A549 (cell line): ENCODE measurements at regions not wholly inside any gene's neighbourhood (a gene's known extent, or its start where the extent isn't known, plus 50 kb on each side); places are given as distances from the start of the nearest gene placed in this dataset.

Experiments
- ATAC-seq, 2 experiments: fragments of 200-7000 bp in 1 of 2; fragments of >200 bp in 1 of 2; cut with Nextera tagmentation in 1 of 2; cut with Tn5 transposase in 1 of 2; 3 replicates each; pipeline versions ENCODE4 v1.8.0 to v1.9.1; 2018 to 2020; ENCODE audit warnings: mild to moderate bottlenecking in 1 of 2, moderate library complexity in 1 of 2
- CTCF ChIA-PET: fragments of 300-600 bp; sonication (Branson Sonifier 250); formaldehyde crosslinking; extraction: SDS; loops from one replicate; lab custom pipeline; 2021; ENCODE audit warnings: antibody characterized with exemption, inconsistent platforms; lab: Yijun Ruan, JAX
- POLR2A ChIA-PET: fragments of 350-600 bp; formaldehyde crosslinking; extraction: SDS; loops from one replicate; lab custom pipeline; 2021; ENCODE audit warnings: antibody characterized with exemption, inconsistent platforms; lab: Yijun Ruan, JAX
- DNase-seq, 2 experiments: peaks; one replicate each; pipeline versions ENCODE4 v3.0.0 to v3.0.0-alpha.2; 2011 to 2016; ENCODE audit warnings: low read depth in 1 of 2, low spot score in 1 of 2
- FAIRE-seq: peaks from 2 replicates; lab custom pipeline; 2011; peaks lifted over from hg19 to GRCh38; lab: Jason Lieb, UNC
- H3K27ac ChIP-seq, 2 experiments: fragments of >200 bp; sonication (Bioruptor Twin); formaldehyde crosslinking; 3 replicates each; pipeline ENCODE4 v1.5.1; 2016 to 2017
- H3K4me1 ChIP-seq: fragments of >200 bp; sonication (Bioruptor Twin); formaldehyde crosslinking; 3 replicates; pipeline ENCODE4 v1.6.1; 2016
- H3K4me2 ChIP-seq: fragments of >200 bp; sonication (Bioruptor Twin); formaldehyde crosslinking; 3 replicates; pipeline ENCODE4 v1.6.1; 2016
- H3K4me3 ChIP-seq: fragments of >200 bp; sonication (Bioruptor Twin); formaldehyde crosslinking; 3 replicates; pipeline ENCODE4 v1.5.1; 2016
- H3K9me3 ChIP-seq: fragments of >200 bp; sonication (Bioruptor Twin); formaldehyde crosslinking; 3 replicates; pipeline ENCODE4 v1.6.1; 2016
- BHLHE40 ChIP-seq: IDR thresholded peaks from 2 replicates; pipeline ENCODE4 v1.6.1; 2012; ENCODE audit warnings: low read depth, low read length, inconsistent platforms
- CBX8 ChIP-seq: fragments of 200-600 bp; sonication (generic); IDR thresholded peaks from 2 replicates; pipeline ENCODE4 v1.6.1; 2016
- CHD2 ChIP-seq: fragments of 150-350 bp; IDR thresholded peaks from 2 replicates; pipeline ENCODE4 v1.6.1; 2014; ENCODE audit warnings: low read length; ENCODE audit not compliant: partially characterized antibody
- CHD4 ChIP-seq: fragments of 200-600 bp; sonication (generic); IDR thresholded peaks from 2 replicates; pipeline ENCODE4 v1.6.1; 2016; ENCODE audit warnings: antibody characterized with exemption, mild to moderate bottlenecking, borderline replicate concordance
- CTCF ChIP-seq: fragments of >200 bp; sonication (Bioruptor Twin); formaldehyde crosslinking; IDR thresholded peaks from 3 replicates; pipeline ENCODE4 v1.5.1; 2016
- ELK1 ChIP-seq: fragments of 150-350 bp; IDR thresholded peaks from 2 replicates; pipeline ENCODE4 v1.6.1; 2014; ENCODE audit warnings: low read depth, mild to moderate bottlenecking, low read length
- FOSL2 ChIP-seq, 2 experiments: fragments of 450-650 bp in 1 of 2; fragments of >200 bp in 1 of 2; sonication (Bioruptor Twin) in 1 of 2; formaldehyde crosslinking; IDR thresholded peaks; 2 replicates each; pipeline versions ENCODE4 v1.5.0 to v1.6.1; 2016 to 2020; ENCODE audit warnings: mild to moderate bottlenecking in 1 of 2, moderate library complexity in 1 of 2
- FOXS1 ChIP-seq: fragments of 250-450 bp; sonication (Bioruptor Pico); IDR thresholded peaks from 2 replicates; pipeline ENCODE4 v1.5.0; 2020; ENCODE audit warnings: mild to moderate bottlenecking, moderate library complexity
- HDAC2 ChIP-seq: fragments of 200-600 bp; sonication (generic); IDR thresholded peaks from 2 replicates; pipeline ENCODE4 v1.6.1; 2016
- HEYL ChIP-seq: fragments of 250-450 bp; sonication (Bioruptor Pico); IDR thresholded peaks from 2 replicates; pipeline ENCODE4 v1.8.0; 2021; ENCODE audit warnings: mild to moderate bottlenecking, moderate library complexity
- HOXB5 ChIP-seq: fragments of 250-450 bp; sonication (Bioruptor Pico); IDR thresholded peaks from 2 replicates; pipeline ENCODE4 v1.5.0; 2020; ENCODE audit warnings: mild to moderate bottlenecking, moderate library complexity
- JUNB ChIP-seq: fragments of >200 bp; sonication (Bioruptor Twin); formaldehyde crosslinking; IDR thresholded peaks from 2 replicates; pipeline ENCODE4 v1.6.1; 2016
- KDM5A ChIP-seq: fragments of 200-600 bp; sonication (generic); IDR thresholded peaks from 2 replicates; pipeline ENCODE4 v1.6.1; 2016; ENCODE audit warnings: antibody characterized with exemption, mild to moderate bottlenecking
- MAFK ChIP-seq: fragments of 450-650 bp; IDR thresholded peaks from 2 replicates; pipeline ENCODE4 v1.6.1; 2014; ENCODE audit not compliant: partially characterized antibody
- MYC ChIP-seq: IDR thresholded peaks from 2 replicates; pipeline ENCODE4 v1.6.1; 2012; ENCODE audit warnings: mild to moderate bottlenecking, inconsistent platforms, low read length, improper control_type of control experiment, borderline replicate concordance
- NPAS2 ChIP-seq: fragments of 250-450 bp; sonication (Bioruptor Pico); IDR thresholded peaks from 2 replicates; pipeline ENCODE4 v1.8.0; 2022; ENCODE audit warnings: mild to moderate bottlenecking, moderate library complexity, borderline replicate concordance
- NR3C1 ChIP-seq: fragments of >200 bp; sonication (Bioruptor Twin); formaldehyde crosslinking; IDR thresholded peaks from 3 replicates; pipeline ENCODE4 v1.6.1; 2017
- PHF8 ChIP-seq: fragments of 200-600 bp; sonication (generic); IDR thresholded peaks from 2 replicates; pipeline ENCODE4 v1.6.1; 2016; ENCODE audit warnings: low read depth, mild to moderate bottlenecking, antibody characterized with exemption, moderate library complexity, borderline replicate concordance
- POLR2A ChIP-seq: IDR thresholded peaks from 2 replicates; pipeline ENCODE4 v1.6.1; 2012; ENCODE audit warnings: mild to moderate bottlenecking, low read length
- RAD21 ChIP-seq, 2 experiments: fragments of >200 bp in 1 of 2; sonication (Bioruptor Twin) in 1 of 2; formaldehyde crosslinking in 1 of 2; IDR thresholded peaks in 1 of 2; conservative IDR thresholded peaks in 1 of 2; 2 replicates in 1 of 2; 3 replicates in 1 of 2; pipeline ENCODE4 v1.6.1; 2012 to 2018; ENCODE audit warnings: inconsistent platforms in 1 of 2
- RARB ChIP-seq: fragments of 250-450 bp; sonication (Bioruptor Pico); IDR thresholded peaks from 2 replicates; pipeline ENCODE4 v1.8.0; 2021; ENCODE audit warnings: mild to moderate bottlenecking, moderate library complexity
- RCOR1 ChIP-seq: fragments of 150-350 bp; IDR thresholded peaks from 2 replicates; pipeline ENCODE4 v1.6.1; 2014; ENCODE audit warnings: antibody characterized with exemption, low read length, low read depth
- RNF2 ChIP-seq: fragments of 200-600 bp; sonication (generic); IDR thresholded peaks from 2 replicates; pipeline ENCODE4 v1.6.1; 2016; ENCODE audit warnings: low read depth, mild to moderate bottlenecking, antibody characterized with exemption, moderate library complexity, borderline replicate concordance
- SMC3 ChIP-seq: fragments of >200 bp; sonication (Bioruptor Twin); formaldehyde crosslinking; IDR thresholded peaks from 3 replicates; pipeline ENCODE4 v1.6.1; 2018; ENCODE audit warnings: inconsistent platforms
- ZNF302 ChIP-seq: fragments of 250-450 bp; sonication (Bioruptor Pico); IDR thresholded peaks from 2 replicates; pipeline ENCODE4 v1.9.0; 2021; ENCODE audit warnings: inconsistent platforms, mild to moderate bottlenecking, moderate library complexity
- WGBS: methylation state at CpG from one replicate; pipeline ENCODE4 v1.1.6; 2017; ENCODE audit errors: missing lambda C conversion rate; 5-methylcytosine and 5-hydroxymethylcytosine counted together

- no peak for FAIRE-seq
- 53% methylated on average over 21 of the region's 21 CpGs for WGBS
- no peak overlapping the region for H3K4me2 ChIP-seq
These were observed 1135.9 kb upstream of the WWC1 start for GRCh38 chr5:167155387-167156005.

GRCh38 chr5:167156446-167156845 is 1135.0 kb upstream of the WWC1 start:
- Histone ChIP-seq H3K9me3 (no peaks in the 10 kb centered on the region), H3K4me2 (no peak overlapping the region), H3K4me3 (no peak overlapping the region), H3K27ac (no peak overlapping the region), H3K4me1 (no peaks in the 10 kb centered on the region)
- no peak for DNase-seq
- POLR2A ChIA-PET, result no interaction called here
- WGBS, result 14% methylated on average over 6 of the region's 6 CpGs
- no peak for TF ChIP-seq CTCF
- no peak for TF ChIP-seq CBX8
- TF ChIP-seq NR3C1, result no peak
- no peak for TF ChIP-seq RAD21 (conservative IDR thresholded peaks at IDR 0.05 in 1 of 2, IDR thresholded peaks at IDR 0.05 in 1 of 2)
- no peak for TF ChIP-seq ELK1
- TF ChIP-seq PHF8, result no peak
- no peak for TF ChIP-seq JUNB
- no peak for TF ChIP-seq CHD2
- TF ChIP-seq CHD4, result no peak
- TF ChIP-seq SMC3, result no peak
- no peak for TF ChIP-seq NPAS2 (CRISPR knock-in tag)
- no peak for TF ChIP-seq RARB (CRISPR knock-in tag)
- no peak for TF ChIP-seq RNF2
- no peak for TF ChIP-seq HDAC2
- TF ChIP-seq RCOR1, result no peak
- TF ChIP-seq, all 56 proteins: peak for 0
- CTCF ChIA-PET, result no interaction called here
- ATAC-seq (no peak), FAIRE-seq (no peak)

More at GRCh38 chr5:167155387-167156005, 1135.9 kb upstream of the WWC1 start:
- H3K4me3 ChIP-seq, result no peak overlapping the region
- no peak for TF ChIP-seq BHLHE40
- no peak for TF ChIP-seq FOSL2 (IDR thresholded peaks at IDR 0.05)
- TF ChIP-seq FOSL2 (CRISPR knock-in tag; IDR thresholded peaks at IDR 0.05), result no peak
- no peak for TF ChIP-seq ZNF302 (CRISPR knock-in tag)
- TF ChIP-seq NPAS2 (CRISPR knock-in tag), result no peak
- no peak for TF ChIP-seq RARB (CRISPR knock-in tag)
- no peak for TF ChIP-seq FOXS1
- TF ChIP-seq MAFK, result no peak
- TF ChIP-seq CTCF, result no peak
- TF ChIP-seq HOXB5 (CRISPR knock-in tag), result no peak
- TF ChIP-seq KDM5A, result no peak
- TF ChIP-seq HEYL (CRISPR knock-in tag), result no peak
- TF ChIP-seq POLR2A, result no peak
- TF ChIP-seq MYC, result no peak
- no peak for TF ChIP-seq CBX8
- no peaks in the 10 kb centered on the region for H3K9me3 ChIP-seq
- DNase-seq, result no peak
- ChIA-PET CTCF (no interaction called here), POLR2A (no interaction called here)
- H3K4me1 ChIP-seq, result no peaks in the 10 kb centered on the region
- no peak for ATAC-seq
- no peak overlapping the region for H3K27ac ChIP-seq
